Dedifferentiated amniotic fluid mesenchymal stem cell (primary cell): ENCODE measurements at regions not wholly inside any gene's neighbourhood (a gene's known extent, or its start where the extent isn't known, plus 50 kb on each side); places are given as distances from the start of the nearest gene placed in this dataset.
"Not testable (repeated sequence)": the region's sequence is repeated elsewhere in the genome, so short reads cannot be mapped to it uniquely, and the experiment has no call there.

Source experiments
- DNase-seq: peaks from one replicate; pipeline ENCODE4 v3.0.0-alpha.2; 2016; ENCODE audit errors: extremely low spot score

DNA sequence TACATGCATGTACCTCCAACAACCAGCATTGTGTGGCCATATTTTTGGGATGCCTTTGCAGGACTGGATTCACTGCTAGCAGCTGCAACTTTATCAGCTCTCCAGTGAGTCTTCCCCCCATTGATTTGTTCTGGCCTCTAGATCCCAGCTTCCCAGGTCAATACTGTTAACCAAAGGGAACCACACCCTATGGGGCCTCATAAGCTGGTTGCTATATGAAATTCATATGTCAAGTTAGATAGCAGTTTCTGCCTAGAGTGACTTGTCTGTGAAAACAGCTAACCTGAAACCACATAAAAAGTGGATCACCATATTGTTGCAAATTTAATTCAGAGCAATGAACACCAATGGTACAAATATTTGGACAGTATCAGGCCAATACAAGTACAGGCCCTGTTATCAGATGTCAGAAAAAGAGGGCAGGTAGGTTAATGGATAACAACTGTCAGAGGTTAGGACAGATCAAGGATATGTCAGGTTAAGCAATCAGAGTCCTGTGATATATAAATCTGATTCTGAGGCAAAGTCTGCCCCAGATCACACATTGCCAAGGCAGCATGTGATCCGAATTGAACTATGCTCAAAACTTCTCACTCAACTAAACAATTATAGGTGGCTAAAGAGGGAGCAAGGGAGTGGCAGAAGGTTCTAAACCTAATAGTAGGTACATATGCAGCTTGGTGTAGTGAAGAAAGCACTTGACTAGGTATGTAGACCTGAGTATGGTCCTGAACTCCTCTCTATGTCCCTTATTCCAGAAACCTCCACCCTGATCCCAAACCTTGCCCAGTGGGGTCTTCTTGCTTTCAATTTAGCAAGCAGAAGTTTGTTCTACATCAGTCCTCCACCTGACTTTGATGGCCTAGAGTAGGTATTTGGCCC is 94.7 kb upstream of the FOXN2 start:
- DNase-seq: no peak

DNA sequence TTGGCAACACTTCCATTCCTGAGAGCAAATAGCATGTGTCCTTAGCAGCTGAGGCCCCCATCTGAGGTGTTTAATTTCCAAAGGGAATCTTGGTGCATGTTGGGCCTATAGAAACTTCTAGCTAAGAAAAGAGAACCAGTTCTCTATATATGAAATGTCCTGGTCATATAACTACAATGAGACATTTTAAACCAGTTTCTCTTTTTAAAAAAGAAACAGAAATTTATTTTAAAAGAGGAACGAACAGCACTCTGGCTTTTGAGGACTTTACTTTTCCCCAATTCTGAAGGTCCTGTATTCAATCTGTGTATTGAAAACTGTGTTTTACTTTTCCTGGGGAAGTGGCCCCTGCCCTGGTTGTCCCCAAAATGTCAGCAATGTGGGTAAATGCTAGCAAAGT is 94.0 kb upstream of the FOXN2 start:
- DNase-seq: no peak

DNA sequence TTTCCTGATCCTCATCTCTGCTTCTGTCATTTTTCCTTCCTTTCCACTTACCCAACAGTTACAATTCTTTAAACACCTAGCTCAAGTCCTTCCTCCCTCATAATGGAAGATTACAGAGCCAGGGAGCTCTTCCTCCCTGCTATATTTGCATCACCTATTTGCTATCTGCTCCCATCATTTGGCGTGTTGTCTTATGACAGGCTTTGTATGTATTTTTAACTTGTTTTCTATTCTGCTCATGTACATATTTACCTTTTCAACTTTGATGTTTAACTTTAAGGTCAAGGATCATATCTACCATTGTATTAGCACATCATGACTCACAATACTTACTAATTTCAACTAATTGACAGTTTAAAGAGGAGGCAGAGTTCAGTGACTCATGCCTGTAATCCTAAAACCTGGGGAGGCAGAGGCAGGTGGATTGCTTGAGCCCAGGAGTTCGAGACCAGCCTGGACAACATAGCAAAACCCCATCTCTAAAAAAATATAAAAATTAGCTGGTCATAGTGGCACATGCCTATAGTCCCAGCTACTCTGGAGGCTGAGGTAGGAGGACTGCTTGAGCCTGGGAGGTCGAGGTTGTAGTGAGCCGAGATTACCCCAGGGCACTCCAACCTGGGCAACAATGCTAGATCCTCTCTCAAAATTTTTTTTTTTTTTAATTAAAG is 92.5 kb upstream of the FOXN2 start:
- DNase-seq: no peak

DNA sequence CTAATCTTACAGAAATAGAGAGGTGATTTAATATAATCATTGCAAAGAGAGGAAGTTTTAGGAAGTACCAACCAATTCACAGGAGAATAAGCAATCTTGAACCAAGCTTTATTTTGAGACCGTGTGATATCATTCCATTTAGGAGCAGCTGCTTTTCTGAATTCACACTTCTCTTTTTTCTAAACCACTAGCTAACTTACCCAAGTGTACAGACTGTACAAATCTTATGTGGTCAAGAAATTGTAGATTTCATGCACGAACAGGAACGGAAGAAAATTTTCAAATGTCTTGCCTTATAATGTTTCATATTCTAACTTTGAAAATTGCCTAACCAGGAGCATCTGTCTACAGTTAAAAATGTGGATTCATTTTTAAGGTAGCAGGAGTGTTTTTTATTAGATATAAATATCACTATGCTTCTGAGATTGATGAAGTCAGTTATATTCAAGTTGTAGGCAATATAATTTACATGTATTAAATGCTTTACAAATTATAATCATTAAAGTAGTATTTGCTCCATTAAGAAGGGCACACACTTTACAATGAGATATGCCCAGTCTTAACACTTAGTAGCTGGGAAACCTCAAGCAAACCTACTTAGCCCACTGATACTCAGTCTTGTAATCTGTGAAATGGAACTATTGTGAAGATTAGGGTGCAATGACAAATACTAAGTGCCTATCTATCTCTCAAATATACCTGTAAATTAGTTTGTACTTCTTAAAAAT is 86.7 kb upstream of the FOXN2 start:
- no peak for DNase-seq

DNA sequence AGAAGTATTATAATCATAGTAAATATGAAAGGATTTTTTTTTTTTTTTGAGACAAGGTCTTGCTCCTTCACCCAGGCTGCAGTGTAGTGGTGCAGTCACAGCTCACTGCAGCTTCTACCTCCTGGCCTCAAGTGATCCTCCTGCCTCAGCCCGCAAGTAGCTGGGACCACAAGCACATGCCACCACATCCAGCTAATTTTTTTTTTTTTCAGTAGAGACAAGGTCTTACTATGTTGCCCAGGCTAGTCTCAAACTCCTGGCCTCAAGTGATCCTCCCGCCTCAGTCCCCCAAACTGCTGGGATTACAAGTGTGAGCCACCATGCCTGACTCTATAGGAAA is 86.2 kb upstream of the FOXN2 start:
- no peak for DNase-seq

DNA sequence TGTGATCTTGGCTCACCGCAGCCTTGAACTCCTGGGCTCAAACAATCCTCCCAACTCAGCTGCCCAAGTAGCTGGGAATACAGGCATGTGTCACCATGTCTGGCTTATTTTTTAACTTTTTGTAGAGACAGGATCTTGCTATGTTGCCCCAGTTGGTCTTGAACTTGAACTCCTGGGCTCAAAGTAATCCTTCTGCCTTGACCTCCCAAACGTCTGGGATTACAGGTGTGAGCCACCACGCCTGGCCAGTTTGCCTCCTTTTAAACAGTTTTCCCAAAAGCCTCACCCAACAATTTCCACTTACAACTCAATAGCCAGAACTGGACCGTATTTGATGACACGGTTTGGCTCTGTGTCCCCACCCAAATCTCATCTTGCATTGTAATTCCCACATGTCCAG is 85.4 kb upstream of the FOXN2 start:
- DNase-seq: no peak

DNA sequence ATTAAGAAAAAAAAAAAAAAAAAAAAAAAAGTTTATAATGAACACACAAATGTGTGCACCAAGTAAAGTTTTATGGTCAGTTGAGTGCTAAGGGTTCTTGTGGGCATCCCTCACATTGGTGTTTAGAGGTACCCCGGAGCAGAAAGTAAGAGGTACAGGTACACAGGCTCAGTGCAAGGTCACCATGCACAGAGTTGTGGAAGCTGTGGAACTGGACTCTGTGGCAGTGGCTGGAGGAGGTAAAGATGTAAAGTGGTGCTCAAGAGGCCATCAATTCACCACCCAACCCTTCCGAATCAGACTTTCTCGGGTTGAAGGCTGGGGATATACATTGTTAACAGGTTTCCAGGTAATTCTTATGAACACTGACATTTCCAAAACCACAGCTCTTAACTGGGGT is 83.6 kb upstream of the FOXN2 start:
- DNase-seq: no peak

DNA sequence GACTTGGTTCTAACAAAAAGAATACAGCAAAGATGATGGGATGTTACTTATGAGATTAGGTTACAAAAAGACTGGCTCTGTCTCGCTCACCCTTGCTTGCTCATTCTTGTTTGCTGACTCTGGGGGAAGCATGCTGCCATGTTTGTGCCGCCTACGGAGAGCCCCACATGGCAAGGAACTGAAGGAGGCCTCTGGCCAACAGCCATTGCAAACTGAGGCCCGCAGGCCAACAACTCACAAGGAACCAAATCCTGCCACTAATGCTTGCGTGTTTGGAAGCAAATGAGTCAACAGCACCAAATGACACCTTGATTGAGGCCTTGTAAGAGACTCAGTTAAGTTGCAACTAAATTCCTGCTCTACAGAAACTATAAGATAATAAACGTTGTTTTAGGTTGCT is 82.1 kb upstream of the FOXN2 start:
- DNase-seq: no peak

DNA sequence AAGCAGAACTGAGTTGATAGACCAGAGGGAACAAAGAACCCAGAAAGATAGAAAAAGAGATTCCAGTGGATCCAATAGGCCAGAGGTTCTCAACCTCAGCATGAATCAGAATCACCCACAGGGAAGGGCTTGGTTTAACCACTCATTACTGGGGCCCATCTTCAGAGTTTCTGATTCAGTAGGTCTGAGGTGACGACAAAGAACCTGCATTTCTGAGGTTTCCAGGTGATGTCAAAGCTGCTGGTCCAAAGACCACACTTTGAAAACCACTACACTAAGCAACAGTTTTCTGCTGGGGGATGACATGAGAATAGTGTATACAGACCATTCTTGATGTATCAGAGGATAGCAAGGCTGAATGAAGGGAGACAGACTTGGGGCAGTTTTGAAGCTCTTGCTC is 81.5 kb upstream of the FOXN2 start:
- DNase-seq: no peak

DNA sequence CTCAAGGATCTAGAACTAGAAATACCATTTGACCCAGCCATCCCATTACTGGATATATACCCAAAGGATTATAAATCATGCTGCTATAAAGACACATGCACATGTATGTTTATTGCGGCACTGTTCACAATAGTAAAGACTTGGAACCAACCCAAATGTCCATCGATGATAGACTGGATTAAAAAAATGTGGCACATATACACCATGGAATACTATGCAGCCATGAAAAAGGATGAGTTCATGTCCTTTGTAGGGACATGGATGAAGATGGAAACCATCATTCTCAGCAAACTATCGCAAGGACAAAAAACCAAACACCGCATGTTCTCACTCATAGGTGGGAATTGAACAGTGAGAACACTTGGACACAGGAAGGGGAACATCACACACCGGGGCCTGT is 80.7 kb upstream of the FOXN2 start:
- not testable (repeated sequence) for DNase-seq

DNA sequence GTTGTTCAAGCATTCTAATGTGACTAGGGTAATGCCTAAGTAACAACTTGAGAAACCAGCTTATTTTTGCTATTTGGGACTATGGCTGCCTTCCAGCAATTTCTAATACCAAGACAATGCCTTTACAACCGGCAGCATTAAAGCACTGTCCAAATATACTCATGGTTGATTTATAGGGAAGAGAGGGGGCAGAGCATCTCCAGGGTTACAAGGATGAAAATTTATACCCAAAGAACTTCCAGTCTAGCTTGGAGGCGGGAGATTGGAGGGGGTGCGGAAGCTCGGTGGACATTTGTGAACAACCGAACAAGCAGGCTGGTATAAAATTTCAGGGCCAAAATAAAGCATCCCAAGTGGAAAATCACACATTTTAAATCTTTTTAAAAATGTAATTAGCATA is 79.4 kb upstream of the FOXN2 start:
- DNase-seq: no peak

DNA sequence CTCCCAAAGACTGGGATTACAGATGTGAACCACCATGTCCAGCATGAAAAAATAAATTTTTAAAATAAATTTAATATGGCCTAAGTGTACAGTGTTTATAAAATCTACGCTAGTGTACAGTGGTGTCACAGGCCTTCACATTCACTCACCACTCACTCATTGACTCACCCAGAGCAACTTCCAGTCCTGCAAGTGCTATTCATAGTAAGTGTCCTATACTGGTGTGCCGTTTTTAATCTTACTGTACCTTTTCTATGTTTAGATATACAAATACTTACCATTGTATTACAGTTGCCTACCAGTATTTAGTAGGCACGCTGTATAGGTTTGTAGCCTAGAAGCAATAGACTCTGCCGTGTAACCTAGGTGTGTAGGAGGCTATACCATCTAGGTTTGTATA is 76.1 kb upstream of the FOXN2 start:
- no peak for DNase-seq

DNA sequence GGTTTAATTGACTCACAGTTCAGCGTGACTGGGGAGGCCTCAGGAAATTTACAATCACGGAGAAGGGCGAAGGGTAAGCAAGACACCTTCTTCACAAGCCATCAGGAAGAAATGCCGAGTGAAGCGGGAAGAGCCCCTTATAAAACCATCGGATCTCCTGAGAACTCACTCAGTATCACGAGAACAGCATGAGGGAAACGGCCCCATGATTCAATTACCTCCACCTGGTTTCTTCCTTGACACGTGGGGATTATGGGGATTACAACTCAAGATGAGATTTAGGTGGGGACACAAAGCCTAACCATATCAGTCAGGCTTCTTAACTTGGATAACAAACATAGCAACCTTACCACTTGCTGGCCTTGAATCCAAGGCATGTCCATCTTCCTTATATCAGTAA is 73.6 kb upstream of the FOXN2 start:
- no peak for DNase-seq

DNA sequence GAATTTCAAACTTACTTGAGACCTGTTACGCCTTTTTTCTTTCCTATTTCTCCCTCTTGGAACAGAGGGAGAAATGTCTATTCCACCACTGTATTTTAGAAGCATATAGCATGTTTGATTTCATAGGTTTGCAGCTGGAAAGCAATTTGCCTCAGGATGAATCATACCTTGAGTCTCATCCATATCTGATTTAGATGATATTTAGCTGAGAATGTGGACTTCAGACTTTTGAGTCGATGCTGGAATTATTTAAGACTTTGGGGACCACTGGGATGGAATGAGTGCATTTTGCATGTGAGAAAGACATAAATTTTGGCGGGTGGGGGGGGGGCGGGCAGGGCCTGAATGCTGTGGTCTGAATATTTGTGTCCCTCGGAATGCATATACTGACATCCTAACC is 67.3 kb upstream of the FOXN2 start:
- no peak for DNase-seq

DNA sequence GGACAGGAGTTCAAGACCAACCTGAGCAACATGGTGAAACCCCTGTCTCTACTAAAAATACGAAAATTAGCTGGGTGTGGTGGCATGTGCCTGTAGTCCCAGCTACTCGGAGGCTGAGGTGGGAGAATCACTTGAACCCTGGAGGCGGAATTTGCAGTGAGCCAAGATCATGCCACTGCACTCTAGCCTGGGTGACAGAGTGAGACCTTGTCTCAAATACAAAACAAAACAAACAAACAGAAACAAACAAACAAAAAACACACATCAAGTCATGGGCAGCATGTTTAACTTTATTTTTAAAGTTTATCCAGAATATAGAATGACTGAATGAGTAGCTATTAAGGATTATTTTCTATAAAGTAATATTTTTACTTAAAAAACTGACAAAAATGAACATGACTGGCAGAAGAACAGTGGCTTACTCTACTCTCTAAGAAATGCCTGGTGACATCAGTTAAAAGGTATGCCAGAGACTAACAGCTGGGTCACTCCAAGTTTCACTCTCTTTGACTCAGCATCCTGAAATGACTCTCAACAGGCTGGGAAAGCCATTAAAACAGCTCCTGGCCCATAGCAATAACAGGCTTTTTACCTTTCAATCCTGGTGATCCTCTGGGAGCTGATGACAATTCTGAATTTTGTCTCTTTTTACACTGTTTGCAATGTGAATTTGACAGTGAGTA is 66.1 kb upstream of the FOXN2 start:
- DNase-seq: peak; percentile 93

DNA sequence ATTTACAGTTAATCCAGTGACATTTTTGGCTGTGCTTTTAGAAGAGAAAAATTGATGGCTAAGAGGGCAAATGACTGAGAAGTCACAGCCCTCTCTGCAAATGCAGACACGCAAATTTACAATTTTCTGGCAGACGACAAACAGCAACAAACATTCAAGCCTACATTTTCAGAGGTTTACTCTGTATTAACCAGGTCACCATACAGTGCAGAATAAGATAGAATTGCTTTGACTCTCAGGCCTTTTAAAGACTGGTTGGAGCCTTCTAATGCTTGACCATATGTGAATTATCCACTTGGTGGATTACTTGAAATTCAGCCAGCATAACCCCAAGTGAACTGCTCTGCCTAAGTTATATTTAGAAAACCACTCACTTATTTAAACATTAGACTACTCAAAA is 65.5 kb upstream of the FOXN2 start:
- peak; percentile 21 for DNase-seq

DNA sequence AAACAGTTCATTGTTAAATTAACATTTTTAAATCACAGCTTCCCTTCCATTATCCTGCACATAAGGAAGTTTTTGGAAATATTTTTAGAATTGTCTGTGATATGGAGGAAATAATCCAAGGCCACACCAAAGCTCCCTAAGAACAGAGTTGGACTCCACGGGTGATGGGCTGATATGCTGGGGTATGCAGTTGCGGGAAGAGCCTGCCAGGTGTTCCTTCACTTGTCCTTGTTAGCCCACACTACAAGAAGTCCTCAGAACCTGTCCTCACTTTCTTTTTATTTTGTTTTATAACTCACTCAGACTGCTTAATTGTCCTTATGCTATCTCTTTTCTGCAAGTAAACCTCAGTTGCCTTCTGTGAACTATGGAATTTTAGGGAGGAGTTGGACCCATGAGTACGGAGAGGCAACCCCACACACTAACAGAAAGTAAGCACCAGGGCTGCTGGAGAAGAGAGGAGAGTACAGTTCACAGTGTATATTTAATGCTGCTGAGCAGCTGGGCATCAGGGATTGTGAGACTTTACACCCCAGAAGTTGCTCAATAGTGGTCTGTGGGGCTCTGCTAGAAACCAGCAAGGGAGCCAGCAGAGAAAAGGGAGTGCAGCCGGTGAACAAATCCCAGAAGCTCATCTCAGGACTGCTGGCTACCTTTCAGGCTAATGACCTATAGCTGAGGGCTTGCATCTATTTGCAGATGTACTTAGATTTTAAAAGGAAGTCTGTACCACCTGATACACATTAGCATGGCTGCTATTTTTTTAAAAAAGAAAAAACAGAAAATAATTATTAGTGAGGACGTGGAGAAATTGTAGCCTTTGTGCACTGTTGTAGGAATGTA is 64.6 kb upstream of the FOXN2 start:
- DNase-seq: no peak

DNA sequence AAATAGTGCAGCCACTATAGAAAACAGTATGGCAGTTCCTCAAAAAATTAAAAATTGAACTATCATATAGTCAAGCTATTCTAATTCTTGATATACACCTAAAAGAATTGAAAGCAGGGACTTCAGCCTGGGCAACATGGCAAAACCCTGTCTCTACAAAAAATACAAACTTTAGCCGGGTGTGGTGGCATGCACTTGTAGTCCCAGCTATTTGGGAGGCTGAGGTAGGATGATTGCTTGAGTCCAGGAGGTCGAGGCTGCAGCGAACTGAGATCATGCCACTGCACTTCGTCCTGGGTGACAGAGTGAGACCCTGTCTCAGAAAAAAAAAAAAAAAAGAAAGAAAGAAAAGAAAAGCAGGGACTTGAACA is 64.0 kb upstream of the FOXN2 start:
- DNase-seq: no peak

DNA sequence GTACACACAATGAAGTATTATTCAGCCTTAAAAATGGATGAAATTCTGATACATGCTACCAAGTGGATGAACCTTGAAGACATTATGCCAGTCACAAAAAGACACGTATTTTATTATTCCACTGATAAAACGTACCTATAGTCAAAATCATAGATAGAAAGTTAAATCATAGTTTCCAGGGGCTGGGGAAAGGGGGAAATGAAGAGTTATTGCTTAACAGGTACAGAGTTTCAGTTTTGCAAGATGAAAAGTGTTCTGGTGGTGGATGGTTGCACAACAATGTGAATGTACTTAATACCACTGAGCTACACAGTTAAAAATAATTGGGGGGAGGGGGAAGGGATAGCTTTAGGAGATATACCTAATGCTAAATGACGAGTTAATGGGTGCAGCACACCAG is 63.5 kb upstream of the FOXN2 start:
- no peak for DNase-seq

DNA sequence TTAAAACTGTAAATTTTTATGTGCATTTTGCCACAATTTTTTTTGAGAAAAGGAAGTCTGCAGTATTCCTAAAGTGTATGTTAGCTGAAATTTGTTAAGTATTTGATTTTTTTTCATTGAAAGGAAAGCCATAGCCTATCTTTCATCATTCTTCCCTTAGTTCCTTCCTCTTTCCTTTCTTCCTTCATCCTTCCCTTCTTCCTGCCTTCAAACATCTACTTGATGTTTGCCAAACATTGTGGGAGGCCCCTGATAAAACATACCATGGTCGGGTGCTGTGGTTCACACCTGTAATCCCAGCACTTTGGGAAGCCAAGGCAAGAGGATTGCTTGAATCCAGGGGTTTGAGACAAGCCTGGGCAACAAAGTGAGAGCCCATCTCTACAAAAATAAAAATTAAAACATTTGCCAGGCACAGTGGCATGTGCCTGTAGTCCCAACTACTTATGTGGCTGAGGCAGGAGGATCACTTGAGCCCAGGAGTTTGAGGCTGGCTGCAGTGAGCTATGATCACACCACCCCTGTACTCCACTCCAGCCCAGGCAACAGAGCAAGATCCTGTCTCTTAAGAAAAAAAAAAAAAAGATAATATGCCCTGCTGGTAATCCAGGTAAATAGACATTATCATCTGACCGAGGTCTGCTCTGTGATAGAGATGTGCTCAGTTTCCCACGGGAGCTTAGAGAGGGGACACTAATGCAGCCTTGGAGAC is 62.9 kb upstream of the FOXN2 start:
- no peak for DNase-seq

DNA sequence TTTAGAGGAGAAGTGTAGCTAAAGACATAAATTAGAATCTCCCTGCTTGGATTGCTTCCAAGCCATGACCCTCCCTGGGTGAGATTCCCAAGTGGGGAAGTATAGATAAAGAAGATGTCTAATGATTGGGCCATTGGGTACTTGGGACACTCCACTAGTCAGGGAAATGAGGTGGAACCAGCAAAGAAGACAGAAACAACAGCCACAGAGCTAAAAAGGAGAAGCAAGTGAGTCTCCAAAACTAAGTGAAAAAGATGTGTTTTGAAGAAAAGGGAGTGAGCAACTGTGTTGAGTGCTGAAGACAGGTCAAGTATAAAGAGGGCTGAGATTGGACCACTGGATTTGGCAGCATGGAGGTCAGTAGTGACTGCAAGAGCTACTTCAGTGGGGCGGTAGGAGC is 61.2 kb upstream of the FOXN2 start:
- DNase-seq: no peak
